ENCODE measurements at regions not wholly inside any gene's neighbourhood (a gene's known extent, or its start where the extent isn't known, plus 50 kb on each side); places are given as distances from the start of the nearest gene placed in this dataset.
A peak's percentile ranks its signal among the peaks of the same experiment; 100 is the strongest.

DNA sequence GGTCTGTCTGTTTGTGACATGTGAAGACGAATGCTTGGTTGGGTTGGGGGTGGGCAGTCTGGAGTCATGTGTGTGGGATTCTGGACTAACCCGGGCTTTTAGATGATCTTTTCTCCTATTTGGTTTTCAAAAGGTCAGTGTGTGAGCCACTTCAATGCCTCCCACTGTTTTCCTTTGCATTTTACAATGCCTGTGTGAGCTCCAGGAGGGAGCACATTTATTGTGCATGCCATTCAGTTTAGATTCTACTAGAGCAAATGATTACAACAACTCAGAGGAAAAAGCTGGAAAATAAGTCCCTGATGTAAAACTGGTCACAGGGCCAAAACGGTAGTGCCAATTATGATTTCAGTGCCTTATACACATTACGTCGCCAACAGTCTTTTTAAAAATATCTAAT lies 90.9 kb downstream of the LYPLAL1 start:
- TF ChIP-seq, protein P1, sequence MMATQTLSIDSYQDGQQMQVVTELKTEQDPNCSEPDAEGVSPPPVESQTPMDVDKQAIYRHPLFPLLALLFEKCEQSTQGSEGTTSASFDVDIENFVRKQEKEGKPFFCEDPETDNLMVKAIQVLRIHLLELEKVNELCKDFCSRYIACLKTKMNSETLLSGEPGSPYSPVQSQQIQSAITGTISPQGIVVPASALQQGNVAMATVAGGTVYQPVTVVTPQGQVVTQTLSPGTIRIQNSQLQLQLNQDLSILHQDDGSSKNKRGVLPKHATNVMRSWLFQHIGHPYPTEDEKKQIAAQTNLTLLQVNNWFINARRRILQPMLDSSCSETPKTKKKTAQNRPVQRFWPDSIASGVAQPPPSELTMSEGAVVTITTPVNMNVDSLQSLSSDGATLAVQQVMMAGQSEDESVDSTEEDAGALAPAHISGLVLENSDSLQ (IDR thresholded peaks at IDR 0.05) = peak; percentile 42
- no peak for TF ChIP-seq ZNF384 (IDR thresholded peaks at IDR 0.05)
- ChIA-PET POLR2A (no interaction called here), CTCF (no interaction called here)
- peak; percentile 31 for DNase-seq (ENCODE audit: extremely low spot score)

All from HEK293T (cell line).